OCI-LY7 (cell line): ENCODE measurements at regions not wholly inside any gene's neighbourhood (a gene's known extent, or its start where the extent isn't known, plus 50 kb on each side); places are given as distances from the start of the nearest gene placed in this dataset.

Experiments used
- EZH2phosphoT487 ChIP-seq: fragments of 200-600 bp; sonication (generic); IDR thresholded peaks from 2 replicates; pipeline ENCODE4 v1.6.1; 2018; ENCODE audit warnings: low read depth, borderline replicate concordance, mild to moderate bottlenecking, mixed run types, antibody characterized with exemption, low read length, moderate library complexity, mixed read lengths
- TF ChIP-seq, protein P1 (sequence below): fragments of 200-600 bp; sonication (generic); conservative IDR thresholded peaks from 2 replicates; pipeline ENCODE4 v1.5.1; 2014; ENCODE audit warnings: mild to moderate bottlenecking, antibody characterized with exemption, low read length, moderate library complexity, mixed read lengths

DNA sequence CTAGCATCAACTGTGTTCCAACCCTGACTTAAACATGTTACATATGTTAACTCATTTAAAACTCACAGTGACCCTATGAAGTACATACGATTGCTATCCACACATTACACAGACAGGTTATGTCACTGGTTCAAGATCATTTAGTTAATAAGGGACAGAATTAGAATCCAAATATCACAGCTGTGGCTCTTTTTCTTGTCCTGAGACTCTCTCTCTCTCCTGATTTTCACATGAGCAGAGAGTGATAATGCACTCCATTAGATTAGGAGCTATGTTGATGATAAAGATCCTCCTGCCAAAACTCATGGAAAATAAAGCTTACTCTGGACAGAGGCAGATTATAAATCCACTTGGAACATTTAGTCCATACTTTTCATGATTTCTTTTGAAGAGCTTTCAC lies 408.3 kb downstream of the PPARGC1A start:
- TF ChIP-seq EZH2phosphoT487, result no peak
- TF ChIP-seq, protein P1, sequence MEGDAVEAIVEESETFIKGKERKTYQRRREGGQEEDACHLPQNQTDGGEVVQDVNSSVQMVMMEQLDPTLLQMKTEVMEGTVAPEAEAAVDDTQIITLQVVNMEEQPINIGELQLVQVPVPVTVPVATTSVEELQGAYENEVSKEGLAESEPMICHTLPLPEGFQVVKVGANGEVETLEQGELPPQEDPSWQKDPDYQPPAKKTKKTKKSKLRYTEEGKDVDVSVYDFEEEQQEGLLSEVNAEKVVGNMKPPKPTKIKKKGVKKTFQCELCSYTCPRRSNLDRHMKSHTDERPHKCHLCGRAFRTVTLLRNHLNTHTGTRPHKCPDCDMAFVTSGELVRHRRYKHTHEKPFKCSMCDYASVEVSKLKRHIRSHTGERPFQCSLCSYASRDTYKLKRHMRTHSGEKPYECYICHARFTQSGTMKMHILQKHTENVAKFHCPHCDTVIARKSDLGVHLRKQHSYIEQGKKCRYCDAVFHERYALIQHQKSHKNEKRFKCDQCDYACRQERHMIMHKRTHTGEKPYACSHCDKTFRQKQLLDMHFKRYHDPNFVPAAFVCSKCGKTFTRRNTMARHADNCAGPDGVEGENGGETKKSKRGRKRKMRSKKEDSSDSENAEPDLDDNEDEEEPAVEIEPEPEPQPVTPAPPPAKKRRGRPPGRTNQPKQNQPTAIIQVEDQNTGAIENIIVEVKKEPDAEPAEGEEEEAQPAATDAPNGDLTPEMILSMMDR, result no peak
